Spinal cord (tissue), 9 donors: ENCODE measurements at regions not wholly inside any gene's neighbourhood (a gene's known extent, or its start where the extent isn't known, plus 50 kb on each side); places are given as distances from the start of the nearest gene placed in this dataset.

ENCODE experiments used
- DNase-seq, 6 donors: peaks; one replicate each; pipeline versions ENCODE4 v3.0.0 to v3.0.0-alpha.2; 2013 to 2015; ENCODE audit warnings: low spot score in 6 of 6, low read depth in 4 of 6
- H3K27ac ChIP-seq: one replicate; pipeline ENCODE4 v1.5.1; 2013; ENCODE audit warnings: low read depth, low read length, control low read depth
- H3K27me3 ChIP-seq: one replicate; pipeline ENCODE4 v1.6.1; 2013; ENCODE audit warnings: low read length; ENCODE audit not compliant: control insufficient read depth, insufficient read depth
- H3K36me3 ChIP-seq: one replicate; pipeline ENCODE4 v1.6.1; 2013; ENCODE audit warnings: low read length; ENCODE audit not compliant: control insufficient read depth, insufficient read depth
- H3K4me1 ChIP-seq: one replicate; pipeline ENCODE4 v1.6.1; 2013; ENCODE audit warnings: low read length; ENCODE audit not compliant: control insufficient read depth, insufficient read depth
- H3K4me3 ChIP-seq: one replicate; pipeline ENCODE4 v1.5.1; 2013; ENCODE audit warnings: low read depth, low read length, control low read depth
- H3K9me3 ChIP-seq: one replicate; pipeline ENCODE4 v1.6.1; 2013; ENCODE audit warnings: low read length; ENCODE audit not compliant: control insufficient read depth, insufficient read depth
- WGBS: methylation state at CpG from one replicate; pipeline ENCODE4 v1.1.5; 2013; ENCODE audit warnings: missing lambda C conversion rate; ENCODE audit not compliant: insufficient coverage; 5-methylcytosine and 5-hydroxymethylcytosine counted together
- donor health status: healthy.

DNA sequence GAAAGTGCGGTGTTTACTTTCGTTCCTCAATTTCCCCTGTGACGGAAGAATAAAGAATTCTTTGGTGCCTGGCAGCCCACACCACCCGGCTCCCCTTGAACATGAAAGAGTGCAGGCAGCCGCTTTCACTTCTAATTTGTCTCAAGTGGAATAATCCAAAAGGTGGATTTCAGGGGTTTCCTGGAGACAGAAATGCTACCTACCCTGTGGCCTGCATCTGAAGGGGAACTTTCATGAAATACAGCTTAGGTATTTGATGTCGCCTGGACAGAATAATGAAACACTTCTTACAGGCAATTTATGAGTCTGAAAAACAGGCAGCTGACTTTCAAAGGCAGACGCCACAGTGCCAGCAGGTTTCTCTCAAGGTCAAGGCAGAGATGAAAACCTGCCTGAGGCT is 169.5 kb upstream of the USP24 start:
- 91% methylated on average over 4 of the region's 7 CpGs for WGBS
- no peak for DNase-seq
- no peaks in the 10 kb centered on the region for H3K36me3 ChIP-seq
- H3K4me1 ChIP-seq, result peaks cover 5% of the 10 kb centered on the region
- no peak overlapping the region for H3K27ac ChIP-seq
- H3K27me3 ChIP-seq, result no peaks in the 10 kb centered on the region
- no peaks in the 10 kb centered on the region for H3K9me3 ChIP-seq
- no peak overlapping the region for H3K4me3 ChIP-seq

GRCh38 chr1:55382806-55383305 is 167.7 kb upstream of the USP24 start:
- no peaks in the 10 kb centered on the region for H3K9me3 ChIP-seq
- H3K27ac ChIP-seq, result no peak overlapping the region
- H3K27me3 ChIP-seq, result no peaks in the 10 kb centered on the region
- DNase-seq, result peak in 1 of 6 donors; percentile 51
- H3K36me3 ChIP-seq, result no peaks in the 10 kb centered on the region
- peaks cover 5% of the 10 kb centered on the region for H3K4me1 ChIP-seq
- 65% methylated on average over 10 of the region's 11 CpGs for WGBS
- H3K4me3 ChIP-seq, result no peak overlapping the region

DNA sequence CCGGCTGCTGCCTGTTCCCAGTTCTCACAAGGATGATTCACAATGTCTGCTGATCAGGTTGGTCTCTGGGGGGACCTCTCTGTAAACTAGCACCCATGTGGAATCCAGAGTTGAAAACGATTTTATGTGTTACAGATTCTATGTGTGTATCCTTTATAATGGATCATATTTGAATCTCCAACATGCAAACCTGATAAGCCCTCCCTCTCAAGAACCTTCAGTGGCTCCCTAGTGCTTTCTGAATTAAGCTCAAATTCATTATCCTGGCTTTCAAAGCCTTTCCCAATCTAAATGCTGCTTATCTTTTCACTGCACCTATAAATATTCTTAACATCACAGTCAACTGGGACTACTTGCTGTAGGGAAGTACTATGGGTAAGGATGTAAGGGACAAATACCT is 166.8 kb upstream of the USP24 start:
- DNase-seq, result no peak
- H3K36me3 ChIP-seq, result no peaks in the 10 kb centered on the region
- H3K27me3 ChIP-seq, result no peaks in the 10 kb centered on the region
- no peak overlapping the region for H3K4me3 ChIP-seq
- WGBS, result 100% methylated on average over 1 of the region's 2 CpGs
- H3K9me3 ChIP-seq, result no peaks in the 10 kb centered on the region
- no peak overlapping the region for H3K27ac ChIP-seq
- peaks cover 5% of the 10 kb centered on the region for H3K4me1 ChIP-seq

- H3K4me3 ChIP-seq, result no peak overlapping the region
- no peaks in the 10 kb centered on the region for H3K9me3 ChIP-seq
- no peak overlapping the region for H3K27ac ChIP-seq
- WGBS, result 100% methylated on average over 3 of the region's 5 CpGs
- H3K27me3 ChIP-seq, result no peaks in the 10 kb centered on the region
- no peak for DNase-seq
- no peaks in the 10 kb centered on the region for H3K36me3 ChIP-seq
- peaks cover 5% of the 10 kb centered on the region for H3K4me1 ChIP-seq
Measured at GRCh38 chr1:55381491-55381890, 166.3 kb upstream of the USP24 start.

DNA sequence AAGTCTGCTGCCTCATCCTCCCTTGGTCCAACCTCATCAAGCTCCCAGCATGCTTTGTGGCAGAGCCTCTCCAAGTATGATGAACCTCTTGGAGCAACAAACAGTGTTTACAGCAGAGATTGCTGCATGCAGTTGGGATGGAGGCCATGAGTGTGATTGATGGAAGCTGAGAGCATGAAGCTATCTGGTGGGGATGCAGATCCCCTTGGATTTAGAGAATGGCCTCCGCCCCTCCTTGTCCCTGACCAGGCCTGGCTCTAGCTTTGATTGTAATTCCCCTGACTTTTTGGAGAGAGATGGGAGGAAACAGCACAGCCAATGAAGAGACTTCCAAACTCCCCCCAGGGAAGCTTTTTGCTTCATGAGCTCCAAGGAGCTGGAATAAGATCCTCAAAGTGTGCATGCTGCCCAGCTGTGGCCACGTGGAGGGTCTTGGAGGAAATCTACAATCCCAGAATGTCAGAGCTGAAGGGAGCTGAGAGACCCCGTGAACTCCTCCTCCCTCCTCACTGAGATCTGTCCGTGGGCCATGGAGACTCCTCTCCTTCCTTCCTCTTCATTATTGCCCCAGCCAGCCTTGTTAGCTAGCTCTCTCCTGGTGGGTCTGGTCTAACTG is 165.3 kb upstream of the USP24 start:
- H3K4me3 ChIP-seq, result no peak overlapping the region
- H3K4me1 ChIP-seq, result peaks cover 7% of the 10 kb centered on the region
- H3K27ac ChIP-seq, result no peak overlapping the region
- no peak for DNase-seq
- no peaks in the 10 kb centered on the region for H3K9me3 ChIP-seq
- WGBS, result 84% methylated on average over 4 of the region's 4 CpGs
- no peaks in the 10 kb centered on the region for H3K36me3 ChIP-seq
- H3K27me3 ChIP-seq, result no peaks in the 10 kb centered on the region

- H3K36me3 ChIP-seq, result no peaks in the 10 kb centered on the region
- H3K4me3 ChIP-seq, result no peak overlapping the region
- peak in 1 of 6 donors; percentile 14 for DNase-seq
- H3K9me3 ChIP-seq, result no peaks in the 10 kb centered on the region
- no peaks in the 10 kb centered on the region for H3K27me3 ChIP-seq
- 72% methylated on average over 8 of the region's 10 CpGs for WGBS
- H3K4me1 ChIP-seq, result peaks cover 14% of the 10 kb centered on the region
- H3K27ac ChIP-seq, result no peak overlapping the region
Measured at GRCh38 chr1:55378582-55378981, 163.4 kb upstream of the USP24 start.

GRCh38 chr1:55376897-55377296 is 161.7 kb upstream of the USP24 start:
- H3K36me3 ChIP-seq, result no peaks in the 10 kb centered on the region
- H3K4me1 ChIP-seq, result peaks cover 9% of the 10 kb centered on the region
- no peak for DNase-seq
- WGBS, result no CpG with 5 or more reads among the region's 1 CpG
- H3K27me3 ChIP-seq, result no peaks in the 10 kb centered on the region
- H3K4me3 ChIP-seq, result no peak overlapping the region
- H3K9me3 ChIP-seq, result no peaks in the 10 kb centered on the region
- no peak overlapping the region for H3K27ac ChIP-seq

- H3K4me3 ChIP-seq, result no peak overlapping the region
- no peaks in the 10 kb centered on the region for H3K27me3 ChIP-seq
- H3K4me1 ChIP-seq, result peaks cover 9% of the 10 kb centered on the region
- DNase-seq, result peak in 5 of 6 donors; percentile 27 to 84 (median 35)
- H3K36me3 ChIP-seq, result no peaks in the 10 kb centered on the region
- no peak overlapping the region for H3K27ac ChIP-seq
- H3K9me3 ChIP-seq, result no peaks in the 10 kb centered on the region
- no CpG with 5 or more reads among the region's 4 CpGs for WGBS
Measured at GRCh38 chr1:55375617-55376258, 160.6 kb upstream of the USP24 start.

DNA sequence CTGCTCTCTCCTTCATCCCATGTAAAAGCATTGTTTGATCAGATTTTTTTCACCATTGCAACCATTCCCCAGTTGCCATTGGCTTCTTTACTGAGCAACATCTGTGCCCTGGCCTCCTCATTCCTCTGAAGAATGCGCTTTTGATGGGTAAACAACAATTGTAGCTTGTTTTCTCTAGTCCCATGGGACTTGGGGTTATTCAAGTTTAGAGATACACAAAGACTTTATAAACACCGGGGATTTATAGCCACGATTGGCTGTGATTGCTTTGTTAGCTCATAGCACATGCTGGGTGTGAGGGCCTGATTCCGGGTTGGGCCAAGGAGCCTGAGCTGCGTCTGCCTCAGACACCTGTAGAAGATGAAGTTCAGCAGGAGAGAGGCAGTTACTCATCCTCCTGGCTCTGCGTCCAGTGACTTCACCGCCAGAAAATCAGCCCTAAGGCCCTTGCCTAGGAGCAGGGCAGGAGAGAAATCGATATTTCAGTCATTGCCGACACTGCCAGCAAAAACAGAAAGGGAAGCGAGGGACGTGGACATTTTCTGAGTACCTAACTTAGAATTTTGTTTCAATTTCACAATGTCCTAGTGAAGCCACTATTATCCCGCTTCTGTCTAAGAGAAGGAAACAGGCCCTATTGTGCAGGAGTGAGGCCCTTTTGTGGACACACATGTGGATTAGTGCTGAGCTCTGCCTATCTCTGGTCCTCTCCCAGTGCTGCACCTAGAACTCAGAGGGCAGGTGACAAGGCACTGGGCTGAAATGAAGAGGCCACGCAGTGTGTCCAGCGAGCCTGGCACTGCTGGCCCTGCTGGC is 159.8 kb upstream of the USP24 start:
- H3K27ac ChIP-seq, result no peak overlapping the region
- no peaks in the 10 kb centered on the region for H3K9me3 ChIP-seq
- WGBS, result 67% methylated on average over 10 of the region's 14 CpGs
- DNase-seq, result peak in 1 of 6 donors; percentile 55
- H3K4me1 ChIP-seq, result peaks cover 9% of the 10 kb centered on the region
- no peaks in the 10 kb centered on the region for H3K27me3 ChIP-seq
- H3K4me3 ChIP-seq, result no peak overlapping the region
- H3K36me3 ChIP-seq, result no peaks in the 10 kb centered on the region
